Heart left ventricle (tissue), 16 donors: ENCODE measurements at regions not wholly inside any gene's neighbourhood (a gene's known extent, or its start where the extent isn't known, plus 50 kb on each side); places are given as distances from the start of the nearest gene placed in this dataset.
"Not testable (repeated sequence)": the region's sequence is repeated elsewhere in the genome, so short reads cannot be mapped to it uniquely, and the experiment has no call there.

Experiments used
- ATAC-seq, 4 donors: fragments of 200-7000 bp; cut with Tn5 transposase; one replicate each; pipeline ENCODE4 v1.9.1; 2020 to 2022; ENCODE audit warnings: moderate library complexity in 4 of 4, mild to moderate bottlenecking in 3 of 4, moderate number of reproducible peaks in 1 of 4
- DNase-seq, 5 donors: peaks; one replicate each; pipeline ENCODE4 v3.0.0-alpha.2; 2020
- H3K27ac ChIP-seq, 12 donors: fragments of 200-600 bp; sonication (generic) in 4 of 12; one replicate each; pipeline versions ENCODE4 v1.5.0 to v1.8.0; 2016 to 2022; ENCODE audit warnings: mild to moderate bottlenecking in 2 of 12
- H3K27me3 ChIP-seq, 9 donors: fragments of 200-600 bp; sonication (generic) in 2 of 9; one replicate each; pipeline versions ENCODE4 v1.5.1 to v1.8.0; 2016 to 2022; ENCODE audit warnings: mild to moderate bottlenecking in 3 of 9
- H3K36me3 ChIP-seq, 9 donors: fragments of 200-600 bp; sonication (generic) in 2 of 9; one replicate each; pipeline versions ENCODE4 v1.5.0 to v1.8.0; 2018 to 2022; ENCODE audit warnings: mild to moderate bottlenecking in 2 of 9
- H3K4me1 ChIP-seq, 12 donors: fragments of 200-600 bp; sonication (generic) in 4 of 12; one replicate each; pipeline versions ENCODE4 v1.5.0 to v1.8.0; 2016 to 2022; ENCODE audit warnings: mild to moderate bottlenecking in 3 of 12
- H3K4me3 ChIP-seq, 12 donors: fragments of 200-600 bp; sonication (generic) in 4 of 12; one replicate each; pipeline versions ENCODE4 v1.5.0 to v1.8.0; 2017 to 2022; ENCODE audit warnings: mild to moderate bottlenecking in 9 of 12, moderate library complexity in 4 of 12
- H3K9me3 ChIP-seq, 12 donors: fragments of 200-600 bp; sonication (generic) in 4 of 12; one replicate each; pipeline versions ENCODE4 v1.5.0 to v1.8.0; 2016 to 2022; ENCODE audit warnings: mild to moderate bottlenecking in 1 of 12
- CTCF ChIP-seq, 12 donors: fragments of 200-600 bp; sonication (generic) in 4 of 12; IDR thresholded peaks; one replicate each; pipeline versions ENCODE4 v1.5.0 to v1.8.0; 2018 to 2022; ENCODE audit warnings: antibody characterized with exemption in 12 of 12, mild to moderate bottlenecking in 5 of 12
- POLR2A ChIP-seq, 2 donors: fragments of 450-650 bp; IDR thresholded peaks; one replicate each; pipeline ENCODE4 v1.6.1; 2017; ENCODE audit warnings: antibody characterized with exemption in 2 of 2, mild to moderate bottlenecking in 2 of 2, moderate library complexity in 2 of 2
- whole genome bisulfite sequencing, 4 donors: extraction: QIAGEN DNeasy Blood & Tissue Kit in 2 of 4; methylation state at CpG; one replicate each; pipeline versions ENCODE4 v1.1.5 to v1.1.7; 2013 to 2018; 5-methylcytosine and 5-hydroxymethylcytosine counted together
- intact Hi-C, 10 donors: fragments of 100-400 bp; cut with DNase I; formaldehyde crosslinking; loops; one replicate each; pipeline versions ENCODE4 v1.11.1 to v1.14.2; 2022
- donor health status: ischemic (EF 13 %, LVEDD 7.1; RV severe dilation, severe dysfunction).
- donor health status: healthy with polysubstance abuse.
- donor health status: DM: no; HTN: yes; CAD: no.
- donor health status: DM: no; HTN: no; CAD: no.
- donor health status: ischemic (EF 25% LVEDD 6.9; RV normal size, moderate dysfunction).
- donor health status: ischemic (EF 25% LVEDD 5.7; RV mildly dilated, moderate dysfunction).
- donor health status: healthy.
- donor health status: DM: yes; HTN: yes; CAD: no.
- donor health status: ischemic (EF 35%, LVEDD 5.7; RV mildly dilated, moderate dysfunction).
- donor health status: nonischemic (EF 11% LVEDD 7.7; RV severe dilation, severe dysfunction).
- donor health status: DM: yes; HTN: yes; CAD: no.
- donor health status: PGD.
- donor health status: ischemic (EF 29% LVEDD 5.4; RV normal size, mild dysfunction).
- donor health status: nonischemic (EF 23%, LVEDD 6.1; RV moderate dilation, normal function).

GRCh38 chr9:25453875-25454274 lies 224.4 kb downstream of the TUSC1 start:
- DNase-seq (no peak), ATAC-seq (no peak)
- intact Hi-C loops: no loop called here
- Histone ChIP-seq H3K27me3 (no peaks in the 10 kb centered on the region), H3K4me1 (no peaks in the 10 kb centered on the region), H3K9me3 (no peaks in the 10 kb centered on the region), H3K27ac (no peak overlapping the region), H3K4me3 (no peak overlapping the region), H3K36me3 (no peaks in the 10 kb centered on the region)
- 70 to 83% (median 80%) methylated on average over 2 of the region's 2 CpGs for WGBS, 4 donors
- TF ChIP-seq CTCF (IDR thresholded peaks at IDR 0.05) (no peak), POLR2A (IDR thresholded peaks at IDR 0.05) (no peak)

GRCh38 chr9:25449503-25449902 lies 228.7 kb downstream of the TUSC1 start:
- DNase-seq (no peak), ATAC-seq (no peak)
- no peak for TF ChIP-seq POLR2A (IDR thresholded peaks at IDR 0.05)
- no peak for TF ChIP-seq CTCF (IDR thresholded peaks at IDR 0.05)
- WGBS, 4 donors: 62% methylated on average over 3 of the region's 3 CpGs
- Histone ChIP-seq H3K9me3 (no peaks in the 10 kb centered on the region), H3K4me1 (no peaks in the 10 kb centered on the region), H3K4me3 (no peak overlapping the region), H3K27ac (no peak overlapping the region), H3K27me3 (no peaks in the 10 kb centered on the region), H3K36me3 (no peaks in the 10 kb centered on the region)
- intact Hi-C loops: no loop called here

DNA sequence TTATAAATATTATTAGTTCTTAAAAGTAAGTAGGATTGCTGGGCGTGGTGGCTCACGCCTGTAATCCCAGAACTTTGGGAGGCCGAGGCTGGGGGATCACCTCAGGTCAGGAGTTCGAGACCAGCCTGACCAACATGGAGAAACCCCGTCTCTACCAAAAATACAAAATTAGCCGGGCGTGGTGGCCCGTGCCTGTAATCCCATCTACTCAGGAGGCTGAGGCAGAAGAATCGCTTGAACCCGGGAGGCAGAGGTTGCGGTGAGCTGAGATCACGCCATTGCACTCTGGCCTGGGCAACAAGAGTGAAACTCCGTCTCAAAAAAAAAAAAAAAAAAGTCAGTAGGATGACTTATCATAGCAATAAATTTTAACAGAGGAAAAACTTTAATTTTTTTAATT lies 232.5 kb downstream of the TUSC1 start:
- 87 to 93% (median 89%) methylated on average over 13 of the region's 13 CpGs for WGBS, 4 donors
- DNase-seq, H3K9me3 ChIP-seq, intact Hi-C loops, H3K4me1 ChIP-seq, H3K4me3 ChIP-seq, H3K36me3 ChIP-seq, H3K27ac ChIP-seq, H3K27me3 ChIP-seq, ATAC-seq: not testable (repeated sequence)

DNA sequence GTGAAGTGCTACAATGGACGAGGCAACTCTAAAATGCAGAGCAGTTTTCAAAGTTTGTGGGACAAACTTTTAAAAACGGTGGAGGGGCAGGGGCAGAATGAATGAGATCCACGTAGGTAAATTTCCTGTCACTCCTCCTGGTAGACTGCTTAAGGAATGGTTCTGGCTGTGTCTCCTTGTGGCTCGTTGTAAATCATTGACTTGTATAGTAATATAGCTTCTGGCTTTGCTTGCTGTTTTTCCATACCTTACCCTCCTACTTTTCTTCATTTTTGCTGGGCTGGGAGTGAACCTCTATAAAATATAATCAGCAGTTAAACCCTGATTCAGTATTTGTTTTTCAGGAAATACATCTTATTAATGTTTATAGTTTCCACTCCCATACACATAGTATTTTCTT lies 235.7 kb downstream of the TUSC1 start:
- Histone ChIP-seq H3K27me3 (no peaks in the 10 kb centered on the region), H3K4me3 (no peak overlapping the region), H3K4me1 (no peaks in the 10 kb centered on the region), H3K36me3 (no peaks in the 10 kb centered on the region), H3K27ac (no peak overlapping the region), H3K9me3 (peaks cover 0 to 3% (median 0%) of the 10 kb centered on the region in 12 donors)
- intact Hi-C loops: no loop called here
- no peak for TF ChIP-seq CTCF (IDR thresholded peaks at IDR 0.05)
- TF ChIP-seq POLR2A (IDR thresholded peaks at IDR 0.05): no peak
- DNase-seq (no peak), ATAC-seq (no peak)
- WGBS, 4 donors: 52 to 63% (median 56%) methylated on average over 4 of the region's 4 CpGs

GRCh38 chr9:25427898-25428297 lies 250.3 kb downstream of the TUSC1 start:
- peaks cover 0 to 13% (median 0%) of the 10 kb centered on the region in 12 donors for H3K9me3 ChIP-seq
- H3K27ac ChIP-seq: no peak overlapping the region
- H3K36me3 ChIP-seq: no peaks in the 10 kb centered on the region
- H3K4me3 ChIP-seq: no peak overlapping the region
- H3K4me1 ChIP-seq: no peaks in the 10 kb centered on the region
- DNase-seq (no peak), ATAC-seq (no peak)
- TF ChIP-seq CTCF (IDR thresholded peaks at IDR 0.05): no peak
- TF ChIP-seq POLR2A (IDR thresholded peaks at IDR 0.05): no peak
- no peaks in the 10 kb centered on the region for H3K27me3 ChIP-seq
- 73 to 79% (median 77%) methylated on average over 3 to 4 of the region's 4 CpGs for WGBS, 4 donors
- intact Hi-C loops: no loop called here
